Neural cell (in vitro differentiated cells): ENCODE measurements at regions not wholly inside any gene's neighbourhood (a gene's known extent, or its start where the extent isn't known, plus 50 kb on each side); places are given as distances from the start of the nearest gene placed in this dataset.

Source experiments
- H2AFZ ChIP-seq: fragments of 200-600, 300-800 bp; sonication (generic), shearing (Covaris generic); 2 replicates; pipeline ENCODE4 v1.6.0; 2014; ENCODE audit warnings: low read depth, mild to moderate bottlenecking, antibody characterized with exemption, low read length, moderate library complexity
- H3F3A ChIP-seq: fragments of 200-600 bp; shearing (Covaris generic); 2 replicates; pipeline ENCODE4 v1.6.1; 2016; ENCODE audit warnings: mild to moderate bottlenecking, moderate library complexity, mixed read lengths, antibody characterized with exemption, low read length; ENCODE audit not compliant: insufficient read depth, poor library complexity, severe bottlenecking
- H3K27ac ChIP-seq: fragments of 200-600, 300-800 bp; sonication (generic), shearing (Covaris generic); 2 replicates; pipeline ENCODE4 v1.5.1; 2014; ENCODE audit warnings: mild to moderate bottlenecking, low read length, moderate library complexity
- H3K27me3 ChIP-seq: fragments of 300-800, 200-600 bp; sonication (generic), shearing (Covaris generic); 2 replicates; pipeline ENCODE4 v1.6.0; 2014; ENCODE audit warnings: mild to moderate bottlenecking, low read depth, low read length, moderate library complexity; ENCODE audit not compliant: insufficient read depth
- H3K36me3 ChIP-seq: fragments of 300-800, 200-600 bp; sonication (generic), shearing (Covaris generic); 2 replicates; pipeline ENCODE4 v1.5.1; 2014; ENCODE audit warnings: mild to moderate bottlenecking, antibody characterized with exemption, low read length, moderate library complexity; ENCODE audit not compliant: insufficient read depth
- H3K4me2 ChIP-seq: fragments of 300-800, 200-600 bp; sonication (generic), shearing (Covaris generic); 2 replicates; pipeline ENCODE4 v1.6.0; 2014; ENCODE audit warnings: mild to moderate bottlenecking, low read length
- H3K4me3 ChIP-seq: fragments of 300-800, 200-600 bp; sonication (generic), shearing (Covaris generic); 2 replicates; pipeline ENCODE4 v1.5.1; 2014; ENCODE audit warnings: mild to moderate bottlenecking, low read length, moderate library complexity
- H3K79me2 ChIP-seq: fragments of 200-600 bp; shearing (Covaris generic); replicated peaks from 2 replicates; pipeline ENCODE4 v1.6.0; 2014; ENCODE audit warnings: mild to moderate bottlenecking, low read length, moderate library complexity; ENCODE audit not compliant: insufficient read depth
- H3K9ac ChIP-seq: fragments of 300-800, 200-600 bp; sonication (generic), shearing (Covaris generic); 2 replicates; pipeline ENCODE4 v1.6.1; 2016; ENCODE audit warnings: mild to moderate bottlenecking, low read length, mixed read lengths
- H3K9me2 ChIP-seq: fragments of 200-600 bp; shearing (Covaris generic); 2 replicates; pipeline ENCODE4 v1.6.1; 2016; ENCODE audit warnings: mild to moderate bottlenecking, low read length, mixed read lengths; ENCODE audit not compliant: insufficient read depth
- H3K9me3 ChIP-seq: fragments of 200-600, 300-800 bp; sonication (generic), shearing (Covaris generic); 2 replicates; pipeline ENCODE4 v1.6.1; 2016; ENCODE audit warnings: mild to moderate bottlenecking, mixed run types, low read length, moderate library complexity, mixed read lengths
- H4K20me1 ChIP-seq: fragments of 200-600 bp; shearing (Covaris generic); 2 replicates; pipeline ENCODE4 v1.6.1; 2016; ENCODE audit warnings: mild to moderate bottlenecking, mixed run types; ENCODE audit not compliant: insufficient read depth
- CTCF ChIP-seq: fragments of 450-650 bp; IDR thresholded peaks from 2 replicates; pipeline ENCODE4 v1.5.1; 2014; ENCODE audit warnings: antibody characterized with exemption, mild to moderate bottlenecking, moderate library complexity; ENCODE audit not compliant: poor library complexity, severe bottlenecking
- EP300 ChIP-seq: fragments of 450-650 bp; conservative IDR thresholded peaks from 2 replicates; pipeline ENCODE4 v1.6.1; 2014; ENCODE audit warnings: antibody characterized with exemption, mild to moderate bottlenecking, moderate library complexity; ENCODE audit not compliant: poor library complexity, severe bottlenecking
- EZH2 ChIP-seq: fragments of 200-600, 300-800 bp; shearing (Covaris generic), sonication (generic); IDR thresholded peaks from 2 replicates; pipeline ENCODE4 v1.6.1; 2014; ENCODE audit warnings: antibody characterized with exemption, low read length, borderline replicate concordance, mild to moderate bottlenecking; ENCODE audit not compliant: insufficient read depth, poor library complexity, severe bottlenecking
- MXI1 ChIP-seq: fragments of 450-650 bp; conservative IDR thresholded peaks from 2 replicates; pipeline ENCODE4 v1.6.1; 2014; ENCODE audit warnings: antibody characterized with exemption, mild to moderate bottlenecking; ENCODE audit not compliant: poor library complexity, severe bottlenecking
- POLR2AphosphoS5 ChIP-seq: IDR thresholded peaks from 2 replicates; pipeline ENCODE4 v1.6.1; 2012
- RAD21 ChIP-seq: fragments of 450-650 bp; conservative IDR thresholded peaks from 2 replicates; pipeline ENCODE4 v1.6.1; 2014; ENCODE audit warnings: antibody characterized with exemption, mild to moderate bottlenecking, moderate library complexity
- SMC3 ChIP-seq: fragments of 450-650 bp; conservative IDR thresholded peaks from 2 replicates; pipeline ENCODE4 v1.6.1; 2014; ENCODE audit warnings: antibody characterized with exemption, mild to moderate bottlenecking, moderate library complexity; ENCODE audit not compliant: poor library complexity
- TAF1 ChIP-seq: IDR thresholded peaks from 2 replicates; pipeline ENCODE4 v1.6.1; 2012; ENCODE audit warnings: low read depth
- TF ChIP-seq, protein P1 (sequence below): IDR thresholded peaks from 2 replicates; pipeline ENCODE4 v1.6.1; 2012; ENCODE audit warnings: borderline replicate concordance

- no peaks in the 10 kb centered on the region for H3F3A ChIP-seq
- no peak overlapping the region for H3K4me2 ChIP-seq
- TF ChIP-seq TAF1 (no peak), EZH2 (no peak), MXI1 (no peak), SMC3 (no peak), CTCF (no peak), POLR2AphosphoS5 (no peak), RAD21 (no peak), EP300 (no peak)
- TF ChIP-seq, protein P1, sequence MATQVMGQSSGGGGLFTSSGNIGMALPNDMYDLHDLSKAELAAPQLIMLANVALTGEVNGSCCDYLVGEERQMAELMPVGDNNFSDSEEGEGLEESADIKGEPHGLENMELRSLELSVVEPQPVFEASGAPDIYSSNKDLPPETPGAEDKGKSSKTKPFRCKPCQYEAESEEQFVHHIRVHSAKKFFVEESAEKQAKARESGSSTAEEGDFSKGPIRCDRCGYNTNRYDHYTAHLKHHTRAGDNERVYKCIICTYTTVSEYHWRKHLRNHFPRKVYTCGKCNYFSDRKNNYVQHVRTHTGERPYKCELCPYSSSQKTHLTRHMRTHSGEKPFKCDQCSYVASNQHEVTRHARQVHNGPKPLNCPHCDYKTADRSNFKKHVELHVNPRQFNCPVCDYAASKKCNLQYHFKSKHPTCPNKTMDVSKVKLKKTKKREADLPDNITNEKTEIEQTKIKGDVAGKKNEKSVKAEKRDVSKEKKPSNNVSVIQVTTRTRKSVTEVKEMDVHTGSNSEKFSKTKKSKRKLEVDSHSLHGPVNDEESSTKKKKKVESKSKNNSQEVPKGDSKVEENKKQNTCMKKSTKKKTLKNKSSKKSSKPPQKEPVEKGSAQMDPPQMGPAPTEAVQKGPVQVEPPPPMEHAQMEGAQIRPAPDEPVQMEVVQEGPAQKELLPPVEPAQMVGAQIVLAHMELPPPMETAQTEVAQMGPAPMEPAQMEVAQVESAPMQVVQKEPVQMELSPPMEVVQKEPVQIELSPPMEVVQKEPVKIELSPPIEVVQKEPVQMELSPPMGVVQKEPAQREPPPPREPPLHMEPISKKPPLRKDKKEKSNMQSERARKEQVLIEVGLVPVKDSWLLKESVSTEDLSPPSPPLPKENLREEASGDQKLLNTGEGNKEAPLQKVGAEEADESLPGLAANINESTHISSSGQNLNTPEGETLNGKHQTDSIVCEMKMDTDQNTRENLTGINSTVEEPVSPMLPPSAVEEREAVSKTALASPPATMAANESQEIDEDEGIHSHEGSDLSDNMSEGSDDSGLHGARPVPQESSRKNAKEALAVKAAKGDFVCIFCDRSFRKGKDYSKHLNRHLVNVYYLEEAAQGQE = no peak
- H3K9me3 ChIP-seq = no peaks in the 10 kb centered on the region
- H3K9ac ChIP-seq = no peak overlapping the region
- no peaks in the 10 kb centered on the region for H4K20me1 ChIP-seq
- no peak overlapping the region for H3K4me3 ChIP-seq
- no peaks in the 10 kb centered on the region for H3K79me2 ChIP-seq
- H3K27ac ChIP-seq = no peak overlapping the region
- H3K27me3 ChIP-seq = no peaks in the 10 kb centered on the region
- H3K9me2 ChIP-seq = no peaks in the 10 kb centered on the region
- no peaks in the 10 kb centered on the region for H3K36me3 ChIP-seq
- H2AFZ ChIP-seq = no peak overlapping the region
Measured at GRCh38 chr20:58162986-58163385, 65.5 kb downstream of the ANKRD60 start.

DNA sequence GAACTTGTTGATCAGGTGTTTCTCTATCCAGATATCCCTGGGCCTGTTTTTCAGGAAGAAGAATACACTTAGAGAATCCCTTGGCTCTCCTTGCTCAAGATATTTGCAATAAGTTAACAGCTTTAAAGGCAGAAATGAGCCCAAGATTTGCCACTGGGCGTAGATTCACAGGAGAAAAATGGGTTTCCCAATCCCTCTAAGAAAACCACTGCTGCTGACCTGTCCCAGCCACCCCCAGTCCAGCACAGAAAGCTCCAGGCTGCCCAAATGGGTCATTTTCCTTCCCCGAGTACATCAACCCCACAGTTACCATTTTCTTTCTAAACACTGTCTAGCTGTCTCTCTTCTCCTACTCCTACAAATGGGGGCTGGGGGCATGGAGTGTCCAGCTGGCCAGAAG is 67.3 kb downstream of the ANKRD60 start:
- Histone ChIP-seq H2AFZ (no peak overlapping the region), H3K4me2 (no peak overlapping the region), H3K36me3 (no peaks in the 10 kb centered on the region), H3K9ac (no peak overlapping the region), H3K27me3 (no peaks in the 10 kb centered on the region), H3K27ac (no peak overlapping the region), H4K20me1 (no peaks in the 10 kb centered on the region), H3K9me2 (no peaks in the 10 kb centered on the region), H3K79me2 (no peaks in the 10 kb centered on the region), H3F3A (no peaks in the 10 kb centered on the region), H3K9me3 (no peaks in the 10 kb centered on the region), H3K4me3 (no peak overlapping the region)
- TF ChIP-seq MXI1 (no peak), CTCF (no peak), EZH2 (no peak), EP300 (no peak), SMC3 (no peak), POLR2AphosphoS5 (no peak), TAF1 (no peak), RAD21 (no peak)
- TF ChIP-seq, protein P1 = no peak
